ENCODE measurements at regions not wholly inside any gene's neighbourhood (a gene's known extent, or its start where the extent isn't known, plus 50 kb on each side); places are given as distances from the start of the nearest gene placed in this dataset.

DNA sequence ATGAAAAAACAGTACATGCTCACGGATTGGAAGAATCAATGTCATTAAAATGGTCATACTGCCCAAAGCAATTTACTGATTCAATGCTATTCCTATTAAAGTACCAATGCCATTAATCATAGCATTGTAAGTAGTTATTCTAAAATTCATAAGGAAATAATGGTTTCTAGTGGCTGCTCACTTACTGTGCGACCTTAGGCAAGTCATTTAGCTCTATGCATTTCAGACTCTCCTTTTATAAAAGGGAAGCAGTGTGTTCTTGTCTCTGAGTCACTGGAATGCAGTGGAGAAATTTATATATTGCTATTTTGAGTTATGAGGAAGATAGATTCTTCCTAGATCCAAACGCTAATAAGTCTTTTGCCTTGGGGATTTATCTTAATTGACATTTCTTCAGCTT, 174.8 kb downstream of the KCNA4 start:
- DNase-seq (no peak), ATAC-seq (no peak)
- no peaks in the 10 kb centered on the region for H3F3A ChIP-seq (ENCODE audit: low read length, unreplicated experiment)
- H3K27me3 ChIP-seq (ENCODE audit: low read length) = no peaks in the 10 kb centered on the region
- H3K36me3 ChIP-seq (ENCODE audit: low read depth, low read length) = no peaks in the 10 kb centered on the region
- H3K79me2 ChIP-seq (ENCODE audit: low read length) = no peaks in the 10 kb centered on the region
- H3K4me3 ChIP-seq (ENCODE audit: low read length) = no peak overlapping the region
- no peak overlapping the region for H2AFZ ChIP-seq (ENCODE audit: low read length)
- no peak overlapping the region for H3K9ac ChIP-seq (ENCODE audit: low read length)
- no peak overlapping the region for H3K4me2 ChIP-seq (ENCODE audit: low read length)
- POLR2A ChIA-PET (ENCODE audit: unreplicated experiment) = no interaction called here
- H3K9me3 ChIP-seq (ENCODE audit: low read length) = no peaks in the 10 kb centered on the region
- no peak overlapping the region for H3K27ac ChIP-seq (ENCODE audit: low read length)
- no peaks in the 10 kb centered on the region for H3K9me2 ChIP-seq (replicated peaks; ENCODE audit: low read length)
- intact Hi-C loops (cut with micrococcal nuclease) = no loop called here
- TF ChIP-seq EZH2 (IDR thresholded peaks at IDR 0.05; ENCODE audit: low read length, unreplicated experiment) (no peak), EZH2phosphoT487 (IDR thresholded peaks at IDR 0.05; ENCODE audit: borderline replicate concordance, low read length) (no peak)
- TF ChIP-seq, protein P1, sequence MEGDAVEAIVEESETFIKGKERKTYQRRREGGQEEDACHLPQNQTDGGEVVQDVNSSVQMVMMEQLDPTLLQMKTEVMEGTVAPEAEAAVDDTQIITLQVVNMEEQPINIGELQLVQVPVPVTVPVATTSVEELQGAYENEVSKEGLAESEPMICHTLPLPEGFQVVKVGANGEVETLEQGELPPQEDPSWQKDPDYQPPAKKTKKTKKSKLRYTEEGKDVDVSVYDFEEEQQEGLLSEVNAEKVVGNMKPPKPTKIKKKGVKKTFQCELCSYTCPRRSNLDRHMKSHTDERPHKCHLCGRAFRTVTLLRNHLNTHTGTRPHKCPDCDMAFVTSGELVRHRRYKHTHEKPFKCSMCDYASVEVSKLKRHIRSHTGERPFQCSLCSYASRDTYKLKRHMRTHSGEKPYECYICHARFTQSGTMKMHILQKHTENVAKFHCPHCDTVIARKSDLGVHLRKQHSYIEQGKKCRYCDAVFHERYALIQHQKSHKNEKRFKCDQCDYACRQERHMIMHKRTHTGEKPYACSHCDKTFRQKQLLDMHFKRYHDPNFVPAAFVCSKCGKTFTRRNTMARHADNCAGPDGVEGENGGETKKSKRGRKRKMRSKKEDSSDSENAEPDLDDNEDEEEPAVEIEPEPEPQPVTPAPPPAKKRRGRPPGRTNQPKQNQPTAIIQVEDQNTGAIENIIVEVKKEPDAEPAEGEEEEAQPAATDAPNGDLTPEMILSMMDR (conservative IDR thresholded peaks at IDR 0.05; ENCODE audit: low read depth, low read length) = no peak
- CTCF ChIA-PET = no interaction called here
- BruUV-seq (replicated peaks) = no TSS peak
- no peaks in the 10 kb centered on the region for H4K20me1 ChIP-seq (ENCODE audit: low read length)
- no peaks in the 10 kb centered on the region for H3K4me1 ChIP-seq (ENCODE audit: insufficient read depth, low read length)

GRCh38 chr11:29826878-29827277, 190.0 kb downstream of the KCNA4 start:
- TF ChIP-seq, protein P1 (conservative IDR thresholded peaks at IDR 0.05; ENCODE audit: low read depth, low read length) = no peak
- TF ChIP-seq EZH2phosphoT487 (IDR thresholded peaks at IDR 0.05; ENCODE audit: borderline replicate concordance, low read length) (no peak), EZH2 (IDR thresholded peaks at IDR 0.05; ENCODE audit: low read length, unreplicated experiment) (no peak)
- Histone ChIP-seq H3K79me2 (ENCODE audit: low read length) (no peaks in the 10 kb centered on the region), H2AFZ (ENCODE audit: low read length) (no peak overlapping the region), H4K20me1 (ENCODE audit: low read length) (no peaks in the 10 kb centered on the region), H3K4me3 (ENCODE audit: low read length) (no peak overlapping the region), H3K4me1 (ENCODE audit: insufficient read depth, low read length) (no peaks in the 10 kb centered on the region), H3K9ac (ENCODE audit: low read length) (no peak overlapping the region), H3K4me2 (ENCODE audit: low read length) (no peak overlapping the region), H3K9me3 (ENCODE audit: low read length) (no peaks in the 10 kb centered on the region), H3K27ac (ENCODE audit: low read length) (no peak overlapping the region), H3F3A (ENCODE audit: low read length, unreplicated experiment) (no peaks in the 10 kb centered on the region), H3K9me2 (replicated peaks; ENCODE audit: low read length) (no peaks in the 10 kb centered on the region), H3K36me3 (ENCODE audit: low read depth, low read length) (no peaks in the 10 kb centered on the region), H3K27me3 (ENCODE audit: low read length) (no peaks in the 10 kb centered on the region)
- BruUV-seq (replicated peaks) = no TSS peak
- CTCF ChIA-PET = no interaction called here
- DNase-seq (no peak), ATAC-seq (no peak)
- intact Hi-C loops (cut with micrococcal nuclease) = no loop called here
- POLR2A ChIA-PET (ENCODE audit: unreplicated experiment) = no interaction called here

GRCh38 chr11:29816359-29816758, 200.5 kb downstream of the KCNA4 start:
- no peak for ATAC-seq
- DNase-seq = no peak
- no peak overlapping the region for H2AFZ ChIP-seq (ENCODE audit: low read length)
- no peak overlapping the region for H3K27ac ChIP-seq (ENCODE audit: low read length)
- POLR2A ChIA-PET (ENCODE audit: unreplicated experiment) = no interaction called here
- no peaks in the 10 kb centered on the region for H3K36me3 ChIP-seq (ENCODE audit: low read depth, low read length)
- H3K9me3 ChIP-seq (ENCODE audit: low read length) = no peaks in the 10 kb centered on the region
- no peaks in the 10 kb centered on the region for H3K9me2 ChIP-seq (replicated peaks; ENCODE audit: low read length)
- no peaks in the 10 kb centered on the region for H3K27me3 ChIP-seq (ENCODE audit: low read length)
- H4K20me1 ChIP-seq (ENCODE audit: low read length) = no peaks in the 10 kb centered on the region
- no TSS peak for BruUV-seq (replicated peaks)
- TF ChIP-seq, protein P1 (conservative IDR thresholded peaks at IDR 0.05; ENCODE audit: low read depth, low read length) = no peak
- TF ChIP-seq EZH2phosphoT487 (IDR thresholded peaks at IDR 0.05; ENCODE audit: borderline replicate concordance, low read length) (no peak), EZH2 (IDR thresholded peaks at IDR 0.05; ENCODE audit: low read length, unreplicated experiment) (no peak)
- no peak overlapping the region for H3K4me3 ChIP-seq (ENCODE audit: low read length)
- H3K4me2 ChIP-seq (ENCODE audit: low read length) = no peak overlapping the region
- no peaks in the 10 kb centered on the region for H3K4me1 ChIP-seq (ENCODE audit: insufficient read depth, low read length)
- no peak overlapping the region for H3K9ac ChIP-seq (ENCODE audit: low read length)
- no peaks in the 10 kb centered on the region for H3F3A ChIP-seq (ENCODE audit: low read length, unreplicated experiment)
- CTCF ChIA-PET = no interaction called here
- intact Hi-C loops (cut with micrococcal nuclease) = no loop called here
- H3K79me2 ChIP-seq (ENCODE audit: low read length) = no peaks in the 10 kb centered on the region
